Fibroblast of skin of right quadriceps (primary cell): ENCODE measurements at regions not wholly inside any gene's neighbourhood (a gene's known extent, or its start where the extent isn't known, plus 50 kb on each side); places are given as distances from the start of the nearest gene placed in this dataset.

Experiments used
- DNase-seq: peaks from one replicate; pipeline ENCODE4 v3.0.0-alpha.2; 2013

- no peak for DNase-seq
Observed at GRCh38 chr9:24488896-24489295, 56.8 kb downstream of the IZUMO3 start.

GRCh38 chr9:24487946-24488345 is 57.8 kb downstream of the IZUMO3 start:
- DNase-seq, result no peak

GRCh38 chr9:24487250-24487861 is 58.3 kb downstream of the IZUMO3 start:
- peak; percentile 6 for DNase-seq

GRCh38 chr9:24479361-24480059 is 66.2 kb downstream of the IZUMO3 start:
- peak; percentile 75 for DNase-seq

GRCh38 chr9:24464319-24464951 is 81.3 kb downstream of the IZUMO3 start:
- DNase-seq, result peak; percentile 92

GRCh38 chr9:24462951-24463350 is 82.7 kb downstream of the IZUMO3 start:
- no peak for DNase-seq

- DNase-seq, result no peak
Observed at GRCh38 chr9:24460781-24461180, 84.9 kb downstream of the IZUMO3 start.

GRCh38 chr9:24459953-24460352 is 85.7 kb downstream of the IZUMO3 start:
- DNase-seq, result no peak

GRCh38 chr9:24451346-24451745 is 94.4 kb downstream of the IZUMO3 start:
- no peak for DNase-seq

GRCh38 chr9:24449976-24450375 is 95.7 kb downstream of the IZUMO3 start:
- DNase-seq, result no peak

- no peak for DNase-seq
Observed at GRCh38 chr9:24439456-24439855, 106.2 kb downstream of the IZUMO3 start.

- no peak for DNase-seq
Observed at GRCh38 chr9:24438876-24439275, 106.8 kb downstream of the IZUMO3 start.

GRCh38 chr9:24436761-24437160 is 108.9 kb downstream of the IZUMO3 start:
- peak; percentile 53 for DNase-seq

GRCh38 chr9:24434183-24434582 is 111.5 kb downstream of the IZUMO3 start:
- DNase-seq, result no peak

GRCh38 chr9:24416136-24416535 is 129.6 kb downstream of the IZUMO3 start:
- peak; percentile 32 for DNase-seq

- peak; percentile 72 for DNase-seq
Observed at GRCh38 chr9:24413651-24414050, 132.0 kb downstream of the IZUMO3 start.

GRCh38 chr9:24398466-24398865 is 147.2 kb downstream of the IZUMO3 start:
- DNase-seq, result no peak

GRCh38 chr9:24391095-24391494 is 154.6 kb downstream of the IZUMO3 start:
- no peak for DNase-seq

GRCh38 chr9:24385077-24385476 is 160.6 kb downstream of the IZUMO3 start:
- no peak for DNase-seq

GRCh38 chr9:24382566-24382965 is 163.1 kb downstream of the IZUMO3 start:
- DNase-seq, result peak; percentile 60

- no peak for DNase-seq
Observed at GRCh38 chr9:24381205-24381604, 164.5 kb downstream of the IZUMO3 start.

- no peak for DNase-seq
Observed at GRCh38 chr9:24359046-24359445, 186.7 kb downstream of the IZUMO3 start.

- no peak for DNase-seq
Observed at GRCh38 chr9:24351973-24352372, 193.7 kb downstream of the IZUMO3 start.

- no peak for DNase-seq
Observed at GRCh38 chr9:24351258-24351657, 194.4 kb downstream of the IZUMO3 start.
